H54 (cell line): ENCODE measurements at regions not wholly inside any gene's neighbourhood (a gene's known extent, or its start where the extent isn't known, plus 50 kb on each side); places are given as distances from the start of the nearest gene placed in this dataset.
"Not testable (repeated sequence)": the region's sequence is repeated elsewhere in the genome, so short reads cannot be mapped to it uniquely, and the experiment has no call there.

Experiments used
- DNase-seq: peaks from one replicate; pipeline ENCODE4 v3.0.0; 2011; ENCODE audit warnings: low spot score, mixed read lengths; ENCODE audit not compliant: insufficient read length
- FAIRE-seq: peaks from 3 replicates; lab custom pipeline; 2011; peaks lifted over from hg19 to GRCh38; lab: Jason Lieb, UNC
- POLR2A ChIP-seq: IDR thresholded peaks from 2 replicates; pipeline ENCODE4 v1.6.1; 2011; ENCODE audit warnings: low read depth, mild to moderate bottlenecking, low read length

- TF ChIP-seq POLR2A, result no peak
- FAIRE-seq, result no peak
- DNase-seq, result no peak
These were observed 56.5 kb upstream of the PTPN1 start for GRCh38 chr20:50453533-50454244.

- not testable (repeated sequence) for FAIRE-seq
These were observed 54.9 kb upstream of the PTPN1 start for GRCh38 chr20:50455245-50455644.

GRCh38 chr20:50455656-50456451, 54.3 kb upstream of the PTPN1 start:
- no peak for FAIRE-seq
- no peak for TF ChIP-seq POLR2A
- DNase-seq, result no peak

More at GRCh38 chr20:50455245-50455644, 54.9 kb upstream of the PTPN1 start:
- not testable (repeated sequence) for DNase-seq

GRCh38 chr20:50456452-50457324, 53.5 kb upstream of the PTPN1 start:
- no peak for TF ChIP-seq POLR2A
- DNase-seq, result no peak
- FAIRE-seq, result no peak

- FAIRE-seq (no peak), DNase-seq (no peak)
- no peak for TF ChIP-seq POLR2A
These were observed 50.9 kb upstream of the PTPN1 start for GRCh38 chr20:50459124-50459918.

GRCh38 chr20:50460115-50460607, 50.0 kb upstream of the PTPN1 start:
- FAIRE-seq, result no peak
- TF ChIP-seq POLR2A, result no peak
- no peak for DNase-seq
